Liver (tissue), 8 donors: ENCODE measurements at regions not wholly inside any gene's neighbourhood (a gene's known extent, or its start where the extent isn't known, plus 50 kb on each side); places are given as distances from the start of the nearest gene placed in this dataset.

Source experiments
- DNase-seq: peaks from one replicate; pipeline ENCODE4 v3.0.0-alpha.2; 2017; ENCODE audit warnings: low spot score
- H3K27ac ChIP-seq, 2 donors: one replicate each; pipeline ENCODE4 v1.7.0; 2013; ENCODE audit warnings: inconsistent platforms in 2 of 2, low read length in 2 of 2, control low read depth in 1 of 2, low read depth in 1 of 2, mild to moderate bottlenecking in 1 of 2
- H3K27me3 ChIP-seq, 4 donors: one replicate each; pipeline versions ENCODE4 v1.6.1 to v1.7.0; 2013; ENCODE audit warnings: low read length in 3 of 4, inconsistent platforms in 1 of 4, mild to moderate bottlenecking in 1 of 4, moderate library complexity in 1 of 4; ENCODE audit not compliant: control insufficient read depth in 4 of 4, insufficient read depth in 4 of 4
- H3K36me3 ChIP-seq, 4 donors: one replicate each; pipeline versions ENCODE4 v1.6.1 to v1.7.0; 2013; ENCODE audit warnings: low read length in 3 of 4, mild to moderate bottlenecking in 3 of 4, low read depth in 1 of 4, moderate library complexity in 1 of 4; ENCODE audit not compliant: control insufficient read depth in 4 of 4, insufficient read depth in 3 of 4
- H3K4me1 ChIP-seq, 4 donors: one replicate each; pipeline versions ENCODE4 v1.6.1 to v1.7.0; 2013; ENCODE audit warnings: low read length in 3 of 4, mild to moderate bottlenecking in 3 of 4, moderate library complexity in 1 of 4; ENCODE audit not compliant: control insufficient read depth in 4 of 4, insufficient read depth in 4 of 4
- H3K4me3 ChIP-seq, 3 donors: one replicate each; pipeline versions ENCODE4 v1.6.1 to v1.7.0; 2013; ENCODE audit warnings: low read length in 3 of 3, control low read depth in 1 of 3, low read depth in 1 of 3, mild to moderate bottlenecking in 1 of 3
- H3K9ac ChIP-seq, 2 donors: one replicate each; pipeline ENCODE4 v1.7.0; 2013; ENCODE audit warnings: low read length in 2 of 2, mild to moderate bottlenecking in 2 of 2, moderate library complexity in 2 of 2, control low read depth in 1 of 2, low read depth in 1 of 2
- H3K9me3 ChIP-seq, 4 donors: one replicate each; pipeline versions ENCODE4 v1.6.1 to v1.7.0; 2013; ENCODE audit warnings: low read length in 3 of 4; ENCODE audit not compliant: control insufficient read depth in 4 of 4
- EGR1 ChIP-seq, 2 donors: IDR thresholded peaks; 2 replicates each; pipeline ENCODE4 v1.6.1; 2016 to 2018; ENCODE audit warnings: antibody characterized with exemption in 2 of 2, low read depth in 2 of 2
- FOXA1 ChIP-seq: IDR thresholded peaks from 2 replicates; pipeline ENCODE4 v1.6.1; 2016; ENCODE audit warnings: antibody characterized with exemption
- FOXA2 ChIP-seq: IDR thresholded peaks from 2 replicates; pipeline ENCODE4 v1.6.1; 2016; ENCODE audit warnings: antibody characterized with exemption
- GABPA ChIP-seq, 2 donors: IDR thresholded peaks in 1 of 2; conservative IDR thresholded peaks in 1 of 2; 2 replicates each; pipeline ENCODE4 v1.6.1; 2016; ENCODE audit warnings: antibody characterized with exemption in 2 of 2, mild to moderate bottlenecking in 1 of 2, moderate library complexity in 1 of 2
- HNF4A ChIP-seq, 2 donors: conservative IDR thresholded peaks; 2 replicates each; pipeline ENCODE4 v1.6.1; 2016; ENCODE audit warnings: antibody characterized with exemption in 2 of 2, mild to moderate bottlenecking in 2 of 2
- JUND ChIP-seq, 2 donors: IDR thresholded peaks; 2 replicates each; pipeline ENCODE4 v1.6.1; 2016; ENCODE audit warnings: antibody characterized with exemption in 2 of 2
- NR2F2 ChIP-seq: IDR thresholded peaks from 2 replicates; pipeline ENCODE4 v1.6.1; 2016; ENCODE audit warnings: antibody characterized with exemption
- RAD21 ChIP-seq, 2 donors: IDR thresholded peaks; 2 replicates each; pipeline ENCODE4 v1.6.1; 2016; ENCODE audit warnings: antibody characterized with exemption in 2 of 2, mild to moderate bottlenecking in 2 of 2
- REST ChIP-seq: IDR thresholded peaks from 2 replicates; pipeline ENCODE4 v1.6.1; 2016; ENCODE audit warnings: antibody characterized with exemption, mild to moderate bottlenecking
- SP1 ChIP-seq: IDR thresholded peaks from 2 replicates; pipeline ENCODE4 v1.6.1; 2018; ENCODE audit warnings: antibody characterized with exemption, mild to moderate bottlenecking
- TAF1 ChIP-seq: conservative IDR thresholded peaks from 2 replicates; pipeline ENCODE4 v1.6.1; 2016; ENCODE audit warnings: antibody characterized with exemption, mild to moderate bottlenecking
- WGBS: extraction: QIAGEN DNeasy Blood & Tissue Kit; methylation state at CpG from one replicate; pipeline ENCODE4 v1.1.7; 2013; 5-methylcytosine and 5-hydroxymethylcytosine counted together
- TF ChIP-seq, protein P1 (sequence below): IDR thresholded peaks from 2 replicates; pipeline ENCODE4 v1.6.1; 2016; ENCODE audit warnings: antibody characterized with exemption
- TF ChIP-seq, protein P2 (sequence below): IDR thresholded peaks from 2 replicates; pipeline ENCODE4 v1.6.1; 2016; ENCODE audit warnings: antibody characterized with exemption
- TF ChIP-seq, protein P3 (sequence below): IDR thresholded peaks from 2 replicates; pipeline ENCODE4 v1.6.1; 2016; ENCODE audit warnings: antibody characterized with exemption
- TF ChIP-seq, protein P4 (sequence below): fragments of 150-350 bp; IDR thresholded peaks from 2 replicates; pipeline ENCODE4 v1.5.1; 2017; ENCODE audit warnings: improper control_type of control experiment, low read depth, low read length; ENCODE audit not compliant: missing input control
- donor health status: healthy.
- donor health status: healthy.
- donor health status: healthy.
- donor health status: healthy.
- donor health status: healthy.

DNA sequence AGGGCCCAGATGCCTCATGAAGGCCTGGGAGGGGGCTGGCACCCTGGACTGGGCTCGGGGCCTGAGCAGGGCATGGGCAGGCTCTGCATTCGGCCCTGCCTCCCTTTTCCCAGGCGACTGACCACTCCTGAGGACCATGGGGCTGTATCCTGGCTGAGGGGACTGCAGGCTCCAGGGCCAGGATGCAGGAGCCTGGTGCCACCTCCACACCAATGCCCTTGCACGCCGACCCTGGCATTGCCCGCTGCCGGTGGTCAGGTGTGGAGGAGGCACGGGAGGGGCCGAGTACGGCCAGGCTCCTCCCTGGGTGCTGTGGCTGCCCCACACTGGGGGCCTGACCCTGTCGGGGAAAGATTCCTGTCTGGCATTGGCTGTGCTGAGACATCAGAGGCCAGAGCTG, 128.9 kb downstream of the SIK1 start:
- no peak for DNase-seq
- WGBS = 88% methylated on average over 11 of the region's 11 CpGs

DNA sequence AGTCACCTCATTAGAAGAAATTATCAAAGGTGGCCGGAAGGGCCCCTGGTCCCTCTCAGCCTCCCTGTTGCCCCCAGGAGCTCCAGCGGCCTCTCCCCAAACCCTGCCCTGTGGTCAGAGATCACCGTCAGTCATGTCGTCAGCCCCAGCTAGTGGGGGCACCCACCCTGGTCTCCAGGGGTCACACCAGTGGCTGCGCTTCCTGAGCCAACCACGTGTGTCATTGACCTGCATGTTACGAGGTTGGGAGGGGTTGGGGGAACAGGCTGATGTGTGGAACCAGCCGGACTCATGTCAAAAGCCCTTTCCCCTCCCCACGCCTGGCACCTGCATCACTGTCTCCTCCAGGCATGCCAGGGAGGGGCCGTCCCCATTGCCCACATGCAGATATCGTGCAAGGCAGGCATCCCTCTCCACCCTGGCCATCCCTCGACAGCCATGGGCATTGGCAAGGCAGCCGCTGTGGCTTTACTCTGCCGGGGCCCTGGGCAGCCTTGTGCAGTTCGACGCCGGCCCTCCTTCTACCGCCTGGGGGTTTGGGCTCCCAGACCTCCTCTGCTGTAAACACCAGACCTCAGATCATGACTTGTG, 128.7 kb downstream of the CRYAA start:
- WGBS = 84% methylated on average over 18 of the region's 18 CpGs
- H3K27me3 ChIP-seq = no peaks in the 10 kb centered on the region
- H3K36me3 ChIP-seq = no peaks in the 10 kb centered on the region
- no peak overlapping the region for H3K9ac ChIP-seq
- TF ChIP-seq FOXA2 = no peak
- no peak for TF ChIP-seq FOXA1
- TF ChIP-seq, protein P1, sequence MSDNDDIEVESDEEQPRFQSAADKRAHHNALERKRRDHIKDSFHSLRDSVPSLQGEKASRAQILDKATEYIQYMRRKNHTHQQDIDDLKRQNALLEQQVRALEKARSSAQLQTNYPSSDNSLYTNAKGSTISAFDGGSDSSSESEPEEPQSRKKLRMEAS = no peak
- no peak for TF ChIP-seq JUND (IDR thresholded peaks at IDR 0.05)
- TF ChIP-seq SP1 = no peak
- no peak for TF ChIP-seq TAF1
- TF ChIP-seq RAD21 (IDR thresholded peaks at IDR 0.05) = no peak
- no peak for TF ChIP-seq EGR1 (IDR thresholded peaks at IDR 0.05; ENCODE audit: low read depth in 2 of 2)
- TF ChIP-seq, protein P2, sequence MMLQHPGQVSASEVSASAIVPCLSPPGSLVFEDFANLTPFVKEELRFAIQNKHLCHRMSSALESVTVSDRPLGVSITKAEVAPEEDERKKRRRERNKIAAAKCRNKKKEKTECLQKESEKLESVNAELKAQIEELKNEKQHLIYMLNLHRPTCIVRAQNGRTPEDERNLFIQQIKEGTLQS = no peak
- TF ChIP-seq, protein P3, sequence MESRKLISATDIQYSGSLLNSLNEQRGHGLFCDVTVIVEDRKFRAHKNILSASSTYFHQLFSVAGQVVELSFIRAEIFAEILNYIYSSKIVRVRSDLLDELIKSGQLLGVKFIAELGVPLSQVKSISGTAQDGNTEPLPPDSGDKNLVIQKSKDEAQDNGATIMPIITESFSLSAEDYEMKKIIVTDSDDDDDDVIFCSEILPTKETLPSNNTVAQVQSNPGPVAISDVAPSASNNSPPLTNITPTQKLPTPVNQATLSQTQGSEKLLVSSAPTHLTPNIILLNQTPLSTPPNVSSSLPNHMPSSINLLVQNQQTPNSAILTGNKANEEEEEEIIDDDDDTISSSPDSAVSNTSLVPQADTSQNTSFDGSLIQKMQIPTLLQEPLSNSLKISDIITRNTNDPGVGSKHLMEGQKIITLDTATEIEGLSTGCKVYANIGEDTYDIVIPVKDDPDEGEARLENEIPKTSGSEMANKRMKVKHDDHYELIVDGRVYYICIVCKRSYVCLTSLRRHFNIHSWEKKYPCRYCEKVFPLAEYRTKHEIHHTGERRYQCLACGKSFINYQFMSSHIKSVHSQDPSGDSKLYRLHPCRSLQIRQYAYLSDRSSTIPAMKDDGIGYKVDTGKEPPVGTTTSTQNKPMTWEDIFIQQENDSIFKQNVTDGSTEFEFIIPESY = no peak
- TF ChIP-seq, protein P4, sequence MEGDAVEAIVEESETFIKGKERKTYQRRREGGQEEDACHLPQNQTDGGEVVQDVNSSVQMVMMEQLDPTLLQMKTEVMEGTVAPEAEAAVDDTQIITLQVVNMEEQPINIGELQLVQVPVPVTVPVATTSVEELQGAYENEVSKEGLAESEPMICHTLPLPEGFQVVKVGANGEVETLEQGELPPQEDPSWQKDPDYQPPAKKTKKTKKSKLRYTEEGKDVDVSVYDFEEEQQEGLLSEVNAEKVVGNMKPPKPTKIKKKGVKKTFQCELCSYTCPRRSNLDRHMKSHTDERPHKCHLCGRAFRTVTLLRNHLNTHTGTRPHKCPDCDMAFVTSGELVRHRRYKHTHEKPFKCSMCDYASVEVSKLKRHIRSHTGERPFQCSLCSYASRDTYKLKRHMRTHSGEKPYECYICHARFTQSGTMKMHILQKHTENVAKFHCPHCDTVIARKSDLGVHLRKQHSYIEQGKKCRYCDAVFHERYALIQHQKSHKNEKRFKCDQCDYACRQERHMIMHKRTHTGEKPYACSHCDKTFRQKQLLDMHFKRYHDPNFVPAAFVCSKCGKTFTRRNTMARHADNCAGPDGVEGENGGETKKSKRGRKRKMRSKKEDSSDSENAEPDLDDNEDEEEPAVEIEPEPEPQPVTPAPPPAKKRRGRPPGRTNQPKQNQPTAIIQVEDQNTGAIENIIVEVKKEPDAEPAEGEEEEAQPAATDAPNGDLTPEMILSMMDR = no peak
- TF ChIP-seq REST = no peak
- no peak for TF ChIP-seq NR2F2
- no peak for TF ChIP-seq HNF4A (conservative IDR thresholded peaks at IDR 0.05)
- no peak for TF ChIP-seq GABPA (IDR thresholded peaks at IDR 0.05 in 1 of 2, conservative IDR thresholded peaks at IDR 0.05 in 1 of 2)
- H3K4me1 ChIP-seq = no peaks in the 10 kb centered on the region
- peaks cover 0 to 5% (median 1%) of the 10 kb centered on the region in 4 donors for H3K9me3 ChIP-seq
- DNase-seq = no peak
- no peak overlapping the region for H3K4me3 ChIP-seq
- no peak overlapping the region for H3K27ac ChIP-seq

More for the DNA sequence above, 128.9 kb downstream of the SIK1 start:
- Histone ChIP-seq H3K27me3 (no peaks in the 10 kb centered on the region), H3K4me3 (no peak overlapping the region), H3K9ac (no peak overlapping the region), H3K36me3 (no peaks in the 10 kb centered on the region), H3K27ac (no peak overlapping the region), H3K4me1 (no peaks in the 10 kb centered on the region), H3K9me3 (peaks cover 0 to 5% (median 1%) of the 10 kb centered on the region in 4 donors)
- TF ChIP-seq JUND (IDR thresholded peaks at IDR 0.05) (no peak), GABPA (IDR thresholded peaks at IDR 0.05 in 1 of 2, conservative IDR thresholded peaks at IDR 0.05 in 1 of 2) (no peak)
